Caco-2 (cell line): ENCODE measurements at regions not wholly inside any gene's neighbourhood (a gene's known extent, or its start where the extent isn't known, plus 50 kb on each side); places are given as distances from the start of the nearest gene placed in this dataset.

Source experiments
- BruUV-seq: library from RNA; stranded (reverse); fragments of 400-500 nt; replicated peaks from 2 replicates; lab custom pipeline; 2021; lab: Mats Ljungman, UMichigan
- CTCF ChIA-PET: fragments of 300-600 bp; sonication (Branson Sonifier 250); formaldehyde crosslinking; loops from one replicate; lab custom pipeline; 2022; ENCODE audit warnings: antibody characterized with exemption; lab: Charles Lee
- POLR2A ChIA-PET: fragments of 300-600 bp; sonication (Branson Sonifier 250); formaldehyde crosslinking; loops from one replicate; lab custom pipeline; 2022; ENCODE audit warnings: antibody characterized with exemption; lab: Charles Lee
- DNase-seq, 2 experiments: peaks; one replicate each; pipeline versions ENCODE4 v3.0.0 to v3.0.0-alpha.2; 2020 to 2022
- H3K27me3 ChIP-seq: replicated peaks from 2 replicates; pipeline ENCODE4 v1.6.0; 2011; ENCODE audit warnings: low read length; ENCODE audit not compliant: control insufficient read depth, insufficient read depth
- H3K36me3 ChIP-seq: 2 replicates; pipeline ENCODE4 v1.5.1; 2011; ENCODE audit warnings: low read length; ENCODE audit not compliant: control insufficient read depth, insufficient read depth
- H3K4me1 ChIP-seq: fragments of 250-450 bp; sonication (Bioruptor Pico); 2 replicates; pipeline ENCODE4 v1.5.1; 2020; ENCODE audit warnings: mild to moderate bottlenecking
- H3K4me3 ChIP-seq: 2 replicates; pipeline ENCODE4 v1.5.1; 2011; ENCODE audit warnings: low read depth, mild to moderate bottlenecking, control low read depth, low read length
- H3K9me3 ChIP-seq: fragments of 250-450 bp; sonication (Bioruptor Pico); 2 replicates; pipeline ENCODE4 v1.5.1; 2020; ENCODE audit warnings: mild to moderate bottlenecking, moderate library complexity
- H3K27ac Mint-ChIP-seq: one replicate; pipeline ENCODE4 v1.8.0; 2022; ENCODE audit warnings: mixed read lengths; ENCODE audit not compliant: unreplicated experiment
- H3K27me3 Mint-ChIP-seq: one replicate; pipeline ENCODE4 v1.8.0; 2022; ENCODE audit warnings: mixed read lengths; ENCODE audit not compliant: insufficient read depth, unreplicated experiment
- H3K36me3 Mint-ChIP-seq: one replicate; pipeline ENCODE4 v1.8.0; 2022; ENCODE audit warnings: mild to moderate bottlenecking, mixed read lengths; ENCODE audit not compliant: insufficient read depth, unreplicated experiment
- H3K4me1 Mint-ChIP-seq: one replicate; pipeline ENCODE4 v1.8.0; 2022; ENCODE audit warnings: low read depth, mixed read lengths; ENCODE audit not compliant: unreplicated experiment
- H3K4me3 Mint-ChIP-seq: one replicate; pipeline ENCODE4 v1.8.0; 2022; ENCODE audit warnings: mild to moderate bottlenecking, moderate library complexity, mixed read lengths; ENCODE audit not compliant: unreplicated experiment
- H3K9me3 Mint-ChIP-seq: one replicate; pipeline ENCODE4 v1.8.0; 2022; ENCODE audit warnings: mixed read lengths; ENCODE audit not compliant: unreplicated experiment
- intact Hi-C: fragments of 100-400 bp; cut with micrococcal nuclease; formaldehyde crosslinking; loops from one replicate; pipeline ENCODE4 v1.10.0; 2022; ENCODE audit not compliant: unreplicated experiment
- TF ChIP-seq, protein P1 (sequence below), 2 experiments: fragments of 200-600 bp in 1 of 2; IDR thresholded peaks; 1 replicate in 1 of 2; 2 replicates in 1 of 2; pipeline versions ENCODE4 v1.5.1 to v1.8.0; 2011 to 2022; ENCODE audit warnings: antibody characterized with exemption in 1 of 2, control low read depth in 1 of 2, inconsistent platforms in 1 of 2, low read depth in 1 of 2, low read length in 1 of 2, mild to moderate bottlenecking in 1 of 2, moderate library complexity in 1 of 2; ENCODE audit not compliant: insufficient read depth in 1 of 2, severe bottlenecking in 1 of 2, unreplicated experiment in 1 of 2

DNA sequence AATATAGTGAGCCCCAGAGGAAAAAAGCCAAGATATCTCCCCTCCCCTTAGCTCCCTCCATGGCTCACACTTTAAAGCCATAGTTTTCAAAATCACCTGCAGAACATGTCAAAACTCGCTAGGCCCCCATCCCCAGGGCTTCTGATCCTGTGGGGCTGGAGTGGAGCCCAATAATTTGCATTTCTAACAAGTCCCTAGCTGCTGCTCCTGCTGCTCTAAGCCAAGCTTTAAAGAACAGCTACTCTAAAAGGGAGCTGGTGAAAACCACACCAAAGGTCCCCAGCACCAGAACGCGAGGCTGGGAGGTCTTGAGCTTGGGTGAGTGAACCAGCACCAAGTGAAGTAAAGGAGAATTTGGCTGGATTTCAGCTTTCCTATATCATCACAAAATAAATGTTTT is 237.1 kb downstream of the ZNF674 start:
- intact Hi-C loops, result no loop called here
- H3K27me3 Mint-ChIP-seq, result no peaks in the 10 kb centered on the region
- POLR2A ChIA-PET, result no interaction called here
- no peaks in the 10 kb centered on the region for H3K4me1 ChIP-seq
- no peak overlapping the region for H3K27ac Mint-ChIP-seq
- BruUV-seq, result no TSS peak
- DNase-seq, result no peak
- no peaks in the 10 kb centered on the region for H3K9me3 ChIP-seq
- no peak overlapping the region for H3K4me3 ChIP-seq
- CTCF ChIA-PET, result no interaction called here
- no peaks in the 10 kb centered on the region for H3K36me3 ChIP-seq
- H3K27me3 ChIP-seq, result no peaks in the 10 kb centered on the region
- no peaks in the 10 kb centered on the region for H3K36me3 Mint-ChIP-seq
- H3K9me3 Mint-ChIP-seq, result no peaks in the 10 kb centered on the region
- H3K4me1 Mint-ChIP-seq, result no peaks in the 10 kb centered on the region
- TF ChIP-seq, protein P1, sequence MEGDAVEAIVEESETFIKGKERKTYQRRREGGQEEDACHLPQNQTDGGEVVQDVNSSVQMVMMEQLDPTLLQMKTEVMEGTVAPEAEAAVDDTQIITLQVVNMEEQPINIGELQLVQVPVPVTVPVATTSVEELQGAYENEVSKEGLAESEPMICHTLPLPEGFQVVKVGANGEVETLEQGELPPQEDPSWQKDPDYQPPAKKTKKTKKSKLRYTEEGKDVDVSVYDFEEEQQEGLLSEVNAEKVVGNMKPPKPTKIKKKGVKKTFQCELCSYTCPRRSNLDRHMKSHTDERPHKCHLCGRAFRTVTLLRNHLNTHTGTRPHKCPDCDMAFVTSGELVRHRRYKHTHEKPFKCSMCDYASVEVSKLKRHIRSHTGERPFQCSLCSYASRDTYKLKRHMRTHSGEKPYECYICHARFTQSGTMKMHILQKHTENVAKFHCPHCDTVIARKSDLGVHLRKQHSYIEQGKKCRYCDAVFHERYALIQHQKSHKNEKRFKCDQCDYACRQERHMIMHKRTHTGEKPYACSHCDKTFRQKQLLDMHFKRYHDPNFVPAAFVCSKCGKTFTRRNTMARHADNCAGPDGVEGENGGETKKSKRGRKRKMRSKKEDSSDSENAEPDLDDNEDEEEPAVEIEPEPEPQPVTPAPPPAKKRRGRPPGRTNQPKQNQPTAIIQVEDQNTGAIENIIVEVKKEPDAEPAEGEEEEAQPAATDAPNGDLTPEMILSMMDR (IDR thresholded peaks at IDR 0.05; ENCODE audit: insufficient read depth in 1 of 2, low read depth in 1 of 2, low read length in 1 of 2, severe bottlenecking in 1 of 2, unreplicated experiment in 1 of 2), result no peak
- no peak overlapping the region for H3K4me3 Mint-ChIP-seq

DNA sequence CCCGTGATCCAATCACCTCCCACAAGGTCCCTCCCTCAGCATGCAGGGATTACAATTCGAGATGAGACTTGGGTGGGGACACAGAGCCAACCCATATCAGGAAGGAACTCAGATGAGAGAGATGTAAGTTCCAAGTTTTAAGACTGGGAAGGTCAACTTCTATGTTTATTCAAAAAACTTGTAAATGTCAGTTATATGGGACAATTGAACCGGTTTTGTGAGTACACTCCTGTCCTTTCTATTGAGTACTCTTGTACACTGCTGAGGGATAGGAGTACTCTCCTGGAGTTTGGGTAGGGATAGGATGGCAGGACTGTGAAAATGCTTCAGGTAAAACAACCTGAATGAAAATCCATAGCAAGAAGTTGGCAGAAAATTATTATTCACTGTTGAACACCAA is 239.1 kb downstream of the ZNF674 start:
- H3K27me3 ChIP-seq, result no peaks in the 10 kb centered on the region
- Mint-ChIP-seq H3K27me3 (no peaks in the 10 kb centered on the region), H3K4me1 (no peaks in the 10 kb centered on the region), H3K36me3 (no peaks in the 10 kb centered on the region), H3K27ac (no peak overlapping the region), H3K9me3 (no peaks in the 10 kb centered on the region), H3K4me3 (no peak overlapping the region)
- H3K4me1 ChIP-seq, result no peaks in the 10 kb centered on the region
- intact Hi-C loops, result no loop called here
- BruUV-seq, result no TSS peak
- TF ChIP-seq, protein P1 (IDR thresholded peaks at IDR 0.05; ENCODE audit: insufficient read depth in 1 of 2, low read depth in 1 of 2, low read length in 1 of 2, severe bottlenecking in 1 of 2, unreplicated experiment in 1 of 2), result no peak
- CTCF ChIA-PET, result no interaction called here
- no peak for DNase-seq
- H3K4me3 ChIP-seq, result no peak overlapping the region
- H3K9me3 ChIP-seq, result no peaks in the 10 kb centered on the region
- POLR2A ChIA-PET, result no interaction called here
- H3K36me3 ChIP-seq, result no peaks in the 10 kb centered on the region

DNA sequence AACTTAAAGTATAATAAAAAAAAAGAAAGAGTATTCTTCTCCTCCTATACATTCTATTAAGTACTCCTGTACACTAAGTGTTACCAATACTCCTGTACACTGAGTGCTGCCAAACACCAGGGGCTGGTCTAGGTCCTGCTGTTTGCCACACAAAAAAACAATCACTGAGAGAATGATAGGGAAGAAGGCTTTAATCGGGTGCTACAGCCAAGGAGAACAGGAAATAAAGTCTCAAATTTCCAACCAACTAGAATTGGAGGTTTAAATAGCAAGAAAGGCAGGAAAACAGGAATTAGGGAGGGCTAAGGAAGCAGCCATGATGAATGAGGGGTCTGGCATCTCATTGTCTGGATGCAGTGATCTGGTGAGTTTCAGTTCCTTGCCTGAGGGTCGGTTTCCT is 239.8 kb downstream of the ZNF674 start:
- Mint-ChIP-seq H3K27me3 (no peaks in the 10 kb centered on the region), H3K27ac (no peak overlapping the region), H3K4me3 (no peak overlapping the region), H3K9me3 (no peaks in the 10 kb centered on the region), H3K36me3 (no peaks in the 10 kb centered on the region), H3K4me1 (no peaks in the 10 kb centered on the region)
- H3K9me3 ChIP-seq, result no peaks in the 10 kb centered on the region
- no peaks in the 10 kb centered on the region for H3K27me3 ChIP-seq
- DNase-seq, result no peak
- CTCF ChIA-PET, result no interaction called here
- H3K36me3 ChIP-seq, result no peaks in the 10 kb centered on the region
- BruUV-seq, result no TSS peak
- intact Hi-C loops, result no loop called here
- TF ChIP-seq, protein P1 (IDR thresholded peaks at IDR 0.05; ENCODE audit: insufficient read depth in 1 of 2, low read depth in 1 of 2, low read length in 1 of 2, severe bottlenecking in 1 of 2, unreplicated experiment in 1 of 2), result no peak
- H3K4me1 ChIP-seq, result no peaks in the 10 kb centered on the region
- POLR2A ChIA-PET, result no interaction called here
- H3K4me3 ChIP-seq, result no peak overlapping the region
